SK-N-MC (cell line): ENCODE measurements at regions not wholly inside any gene's neighbourhood (a gene's known extent, or its start where the extent isn't known, plus 50 kb on each side); places are given as distances from the start of the nearest gene placed in this dataset.

Experiments used
- EZH2 ChIP-seq: fragments of 200-600 bp; sonication (generic); IDR thresholded peaks from one replicate; pipeline ENCODE4 v1.6.1; 2017; ENCODE audit warnings: antibody characterized with exemption
- POLR2AphosphoS5 ChIP-seq: IDR thresholded peaks from 2 replicates; pipeline ENCODE4 v1.6.1; 2012; ENCODE audit warnings: mild to moderate bottlenecking, low read depth, low read length, borderline replicate concordance

DNA sequence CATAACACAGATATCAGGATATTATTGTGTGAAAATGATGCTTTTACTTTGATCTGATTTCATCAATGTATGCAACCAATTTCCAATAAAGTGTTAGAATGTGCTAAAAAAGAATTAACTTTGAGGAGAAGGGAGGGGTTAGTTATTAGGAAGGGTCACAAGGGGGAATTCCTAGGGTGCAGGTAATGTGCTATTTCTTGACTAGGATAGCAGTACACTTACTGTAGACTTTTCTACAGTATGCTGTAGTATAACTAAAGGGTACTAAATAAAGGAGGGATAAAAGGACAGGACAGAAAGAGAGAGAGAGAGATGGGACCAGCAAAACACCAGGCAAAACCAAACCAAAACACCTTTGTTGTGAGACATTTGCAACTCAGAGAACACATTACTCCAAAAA lies 121.4 kb upstream of the RAP1B start:
- TF ChIP-seq POLR2AphosphoS5: no peak
- TF ChIP-seq EZH2: no peak
